Gastroesophageal sphincter (tissue), 4 donors: ENCODE measurements at regions not wholly inside any gene's neighbourhood (a gene's known extent, or its start where the extent isn't known, plus 50 kb on each side); places are given as distances from the start of the nearest gene placed in this dataset.

ENCODE experiments used
- ATAC-seq: fragments of 150-250 bp; one replicate; pipeline ENCODE4 v1.9.1; 2016; ENCODE audit warnings: mild to moderate bottlenecking, moderate library complexity
- H3K27ac ChIP-seq, 4 donors: fragments of 200-600 bp; sonication (generic) in 3 of 4; 1 replicate in 3 of 4; 2 replicates in 1 of 4; pipeline ENCODE4 v1.5.1; 2016 to 2019
- H3K27me3 ChIP-seq: fragments of 200-600 bp; sonication (generic); one replicate; pipeline ENCODE4 v1.5.1; 2019
- H3K36me3 ChIP-seq, 2 donors: fragments of 200-600 bp; sonication (generic); one replicate each; pipeline ENCODE4 v1.5.1; 2019; ENCODE audit warnings: control low read depth in 1 of 2
- H3K4me1 ChIP-seq, 3 donors: fragments of 200-600 bp; sonication (generic); 1 replicate in 2 of 3; 2 replicates in 1 of 3; pipeline ENCODE4 v1.5.1; 2016 to 2019; ENCODE audit warnings: control low read depth in 2 of 3
- H3K4me3 ChIP-seq, 2 donors: fragments of 200-600 bp; sonication (generic); one replicate each; pipeline ENCODE4 v1.5.1; 2019; ENCODE audit warnings: mild to moderate bottlenecking in 1 of 2, moderate library complexity in 1 of 2
- H3K9me3 ChIP-seq, 3 donors: fragments of 200-600 bp; sonication (generic); one replicate each; pipeline ENCODE4 v1.5.1; 2017 to 2019; ENCODE audit warnings: control low read depth in 2 of 3
- CTCF ChIP-seq, 4 experiments: fragments of 200-600 bp in 2 of 4; fragments of 450-650 bp in 2 of 4; sonication (generic) in 1 of 4; IDR thresholded peaks; one replicate each; pipeline ENCODE4 v1.5.1; 2017 to 2019; ENCODE audit warnings: antibody characterized with exemption in 4 of 4, mild to moderate bottlenecking in 2 of 4, moderate library complexity in 2 of 4
- EP300 ChIP-seq: sonication (generic); formaldehyde crosslinking; IDR thresholded peaks from one replicate; pipeline ENCODE4 v1.6.1; 2017; ENCODE audit warnings: antibody characterized with exemption, mild to moderate bottlenecking
- POLR2A ChIP-seq, 2 donors: fragments of 450-650 bp; IDR thresholded peaks; one replicate each; pipeline ENCODE4 v1.6.1; 2017; ENCODE audit warnings: antibody characterized with exemption in 2 of 2, mild to moderate bottlenecking in 2 of 2, moderate library complexity in 1 of 2
- POLR2AphosphoS5 ChIP-seq: sonication (generic); formaldehyde crosslinking; IDR thresholded peaks from one replicate; pipeline ENCODE4 v1.6.1; 2017; ENCODE audit warnings: antibody characterized with exemption
- WGBS, 2 donors: methylation state at CpG; one replicate each; pipeline ENCODE4 v1.1.5; 2018; ENCODE audit warnings: low coverage in 1 of 2; 5-methylcytosine and 5-hydroxymethylcytosine counted together

DNA sequence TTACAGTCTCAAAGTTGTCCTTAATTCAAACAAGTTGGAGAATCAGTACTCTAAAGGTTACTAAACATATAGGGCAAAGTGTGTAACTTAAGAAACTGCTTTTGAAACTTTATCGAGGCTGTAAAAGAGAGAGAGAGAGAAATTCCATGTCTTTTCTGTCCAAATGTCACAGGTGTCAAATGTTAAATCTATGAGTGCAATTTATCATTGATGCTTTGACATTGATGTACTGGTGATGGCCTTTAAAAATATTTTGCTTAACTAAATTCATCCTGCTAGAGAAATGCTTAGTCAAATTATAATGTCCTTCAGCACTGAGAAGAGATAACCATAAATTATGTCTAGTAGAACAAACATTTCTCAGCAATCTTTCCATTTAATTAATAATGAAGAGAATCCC, 1602.1 kb upstream of the TMEFF2 start:
- 43 to 79% methylated on average over 1 of the region's 1 CpG for WGBS, 2 donors
- H3K27me3 ChIP-seq = no peaks in the 10 kb centered on the region
- H3K4me3 ChIP-seq = no peak overlapping the region
- TF ChIP-seq EP300 (no peak), POLR2AphosphoS5 (no peak), POLR2A (IDR thresholded peaks at IDR 0.05) (no peak), CTCF (IDR thresholded peaks at IDR 0.05) (no peak)
- no peak overlapping the region for H3K27ac ChIP-seq
- H3K4me1 ChIP-seq = no peaks in the 10 kb centered on the region
- H3K36me3 ChIP-seq = no peaks in the 10 kb centered on the region
- no peaks in the 10 kb centered on the region for H3K9me3 ChIP-seq
- ATAC-seq = no peak

GRCh38 chr2:193793914-193794313, 1599.2 kb upstream of the TMEFF2 start:
- Histone ChIP-seq H3K9me3 (no peaks in the 10 kb centered on the region), H3K27me3 (no peaks in the 10 kb centered on the region), H3K4me1 (no peaks in the 10 kb centered on the region), H3K36me3 (no peaks in the 10 kb centered on the region), H3K4me3 (no peak overlapping the region), H3K27ac (no peak overlapping the region)
- WGBS, 2 donors = 50 to 54% methylated on average over 3 to 6 of the region's 6 CpGs
- TF ChIP-seq POLR2AphosphoS5 = no peak
- ATAC-seq = no peak

GRCh38 chr2:193783681-193784080, 1588.9 kb upstream of the TMEFF2 start:
- Histone ChIP-seq H3K9me3 (no peaks in the 10 kb centered on the region), H3K36me3 (no peaks in the 10 kb centered on the region), H3K4me1 (no peaks in the 10 kb centered on the region), H3K4me3 (no peak overlapping the region), H3K27me3 (no peaks in the 10 kb centered on the region), H3K27ac (no peak overlapping the region)
- TF ChIP-seq EP300 = no peak
- TF ChIP-seq POLR2A (IDR thresholded peaks at IDR 0.05) = no peak
- no peak for TF ChIP-seq POLR2AphosphoS5
- no peak for TF ChIP-seq CTCF (IDR thresholded peaks at IDR 0.05)
- WGBS, 2 donors = 55 to 82% methylated on average over 2 of the region's 2 CpGs
- no peak for ATAC-seq

GRCh38 chr2:193778293-193778692, 1583.6 kb upstream of the TMEFF2 start:
- TF ChIP-seq POLR2A (IDR thresholded peaks at IDR 0.05) = no peak
- H3K4me1 ChIP-seq = no peaks in the 10 kb centered on the region
- WGBS, 2 donors = 84 to 93% methylated on average over 2 to 4 of the region's 4 CpGs
- no peaks in the 10 kb centered on the region for H3K36me3 ChIP-seq
- no peak overlapping the region for H3K4me3 ChIP-seq
- H3K27ac ChIP-seq = no peak overlapping the region
- no peaks in the 10 kb centered on the region for H3K27me3 ChIP-seq
- no peaks in the 10 kb centered on the region for H3K9me3 ChIP-seq
- no peak for ATAC-seq

GRCh38 chr2:193776988-193777387, 1582.3 kb upstream of the TMEFF2 start:
- TF ChIP-seq EP300 = no peak
- no peak for TF ChIP-seq POLR2A (IDR thresholded peaks at IDR 0.05)
- TF ChIP-seq CTCF (IDR thresholded peaks at IDR 0.05) = no peak
- TF ChIP-seq POLR2AphosphoS5 = no peak
- Histone ChIP-seq H3K27ac (no peak overlapping the region), H3K27me3 (no peaks in the 10 kb centered on the region), H3K36me3 (no peaks in the 10 kb centered on the region), H3K4me3 (no peak overlapping the region), H3K9me3 (no peaks in the 10 kb centered on the region), H3K4me1 (no peaks in the 10 kb centered on the region)
- 86 to 100% methylated on average over 1 of the region's 1 CpG for WGBS, 2 donors
- no peak for ATAC-seq

- no peak for ATAC-seq
- no peak for TF ChIP-seq CTCF (IDR thresholded peaks at IDR 0.05)
- no peak for TF ChIP-seq POLR2A (IDR thresholded peaks at IDR 0.05)
- 37 to 53% methylated on average over 2 of the region's 2 CpGs for WGBS, 2 donors
- no peaks in the 10 kb centered on the region for H3K36me3 ChIP-seq
- H3K9me3 ChIP-seq = no peaks in the 10 kb centered on the region
- H3K27ac ChIP-seq = no peak overlapping the region
- no peaks in the 10 kb centered on the region for H3K27me3 ChIP-seq
- no peaks in the 10 kb centered on the region for H3K4me1 ChIP-seq
- no peak overlapping the region for H3K4me3 ChIP-seq
These were observed 1579.4 kb upstream of the TMEFF2 start for GRCh38 chr2:193774166-193774565.
